OCI-LY3 (cell line): ENCODE measurements at regions not wholly inside any gene's neighbourhood (a gene's known extent, or its start where the extent isn't known, plus 50 kb on each side); places are given as distances from the start of the nearest gene placed in this dataset.

ENCODE experiments used
- CTCF ChIP-seq: fragments of 200-600, 300-600 bp; sonication (generic); IDR thresholded peaks from 2 replicates; pipeline ENCODE4 v1.5.1; 2014; ENCODE audit warnings: antibody characterized with exemption, low read length, low read depth
- EZH2phosphoT487 ChIP-seq: fragments of 200-600 bp; shearing (Covaris generic); IDR thresholded peaks from 2 replicates; pipeline ENCODE4 v1.6.1; 2018; ENCODE audit warnings: antibody characterized with exemption, mixed run types, low read depth

- TF ChIP-seq CTCF (no peak), EZH2phosphoT487 (no peak)
These were observed 125.1 kb downstream of the RAP2A start for GRCh38 chr13:97559030-97559429.
